ENCODE measurements at regions not wholly inside any gene's neighbourhood (a gene's known extent, or its start where the extent isn't known, plus 50 kb on each side); places are given as distances from the start of the nearest gene placed in this dataset.

DNA sequence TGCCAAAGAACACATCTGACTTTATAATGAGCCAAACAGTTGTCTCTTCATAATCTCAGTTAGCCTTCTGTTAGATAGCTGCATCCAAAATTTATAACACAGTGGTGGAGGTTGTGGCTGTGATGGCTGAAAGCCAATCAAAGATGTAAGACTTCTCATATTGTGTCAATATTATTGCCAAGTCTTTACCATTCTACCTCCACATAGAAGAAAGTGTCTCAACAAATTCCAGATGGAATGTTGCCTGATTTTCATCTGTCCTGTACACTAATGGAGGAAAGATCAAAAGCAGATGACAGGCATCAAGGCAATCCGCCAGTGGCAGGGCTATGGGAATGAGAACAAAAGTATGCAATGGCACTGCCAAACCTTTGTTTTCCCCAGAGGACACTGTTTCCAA is 813.1 kb upstream of the NOVA1 start:
- dilution Hi-C loops (cut with MboI; ENCODE audit: extremely low pct_ligation_motif_present, low sequenced_read_pairs): no loop called here
- no peaks in the 10 kb centered on the region for H3K79me2 ChIP-seq (ENCODE audit: control insufficient read depth, insufficient read depth, low read length)

DNA sequence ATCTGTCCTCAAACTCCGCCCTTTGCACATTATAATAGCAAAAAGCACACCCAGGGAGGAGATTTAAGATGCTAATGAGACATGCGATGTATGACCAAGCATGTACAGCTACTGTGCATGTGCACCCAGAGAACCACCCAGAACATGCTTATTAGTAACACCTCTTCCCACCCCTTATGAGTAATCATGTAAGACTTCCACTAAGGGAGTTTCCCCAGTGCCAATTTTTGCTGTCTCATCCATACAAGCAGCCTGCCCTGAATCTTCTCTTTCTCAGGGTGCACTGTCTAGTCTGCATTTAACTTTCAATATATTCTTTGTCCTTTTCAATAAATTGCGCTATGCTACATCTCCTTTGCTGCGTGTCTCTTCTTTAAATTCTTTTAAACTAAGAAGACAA is 830.0 kb upstream of the NOVA1 start:
- TF ChIP-seq, protein P1, sequence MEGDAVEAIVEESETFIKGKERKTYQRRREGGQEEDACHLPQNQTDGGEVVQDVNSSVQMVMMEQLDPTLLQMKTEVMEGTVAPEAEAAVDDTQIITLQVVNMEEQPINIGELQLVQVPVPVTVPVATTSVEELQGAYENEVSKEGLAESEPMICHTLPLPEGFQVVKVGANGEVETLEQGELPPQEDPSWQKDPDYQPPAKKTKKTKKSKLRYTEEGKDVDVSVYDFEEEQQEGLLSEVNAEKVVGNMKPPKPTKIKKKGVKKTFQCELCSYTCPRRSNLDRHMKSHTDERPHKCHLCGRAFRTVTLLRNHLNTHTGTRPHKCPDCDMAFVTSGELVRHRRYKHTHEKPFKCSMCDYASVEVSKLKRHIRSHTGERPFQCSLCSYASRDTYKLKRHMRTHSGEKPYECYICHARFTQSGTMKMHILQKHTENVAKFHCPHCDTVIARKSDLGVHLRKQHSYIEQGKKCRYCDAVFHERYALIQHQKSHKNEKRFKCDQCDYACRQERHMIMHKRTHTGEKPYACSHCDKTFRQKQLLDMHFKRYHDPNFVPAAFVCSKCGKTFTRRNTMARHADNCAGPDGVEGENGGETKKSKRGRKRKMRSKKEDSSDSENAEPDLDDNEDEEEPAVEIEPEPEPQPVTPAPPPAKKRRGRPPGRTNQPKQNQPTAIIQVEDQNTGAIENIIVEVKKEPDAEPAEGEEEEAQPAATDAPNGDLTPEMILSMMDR (optimal IDR thresholded peaks at IDR 0.05 in 1 of 3, IDR thresholded peaks at IDR 0.05 in 1 of 3, conservative IDR thresholded peaks at IDR 0.05 in 1 of 3; ENCODE audit: extremely low read depth in 1 of 3, insufficient read depth in 2 of 3, low read length in 3 of 3): no peak
- dilution Hi-C loops (cut with MboI; ENCODE audit: extremely low pct_ligation_motif_present, low sequenced_read_pairs): no loop called here
- no peaks in the 10 kb centered on the region for H3K27me3 ChIP-seq (ENCODE audit: control insufficient read depth, extremely low read depth, insufficient read depth, low read length)
- H3K36me3 ChIP-seq (ENCODE audit: control insufficient read depth in 2 of 2, extremely low read depth in 1 of 2, insufficient read depth in 2 of 2, low read length in 2 of 2): no peaks in the 10 kb centered on the region
- DNase-seq (ENCODE audit: low read depth, low spot score): peak; percentile 2
- no peaks in the 10 kb centered on the region for H4K20me1 ChIP-seq (ENCODE audit: control insufficient read depth, extremely low read depth, insufficient read depth, low read length)
- H3K4me3 ChIP-seq (ENCODE audit: control insufficient read depth in 2 of 3, extremely low read depth in 1 of 3, insufficient read depth in 2 of 3, low read depth in 1 of 3, low read length in 3 of 3): no peak overlapping the region
- H3K9me1 ChIP-seq (ENCODE audit: control insufficient read depth, extremely low read depth, insufficient read depth, low read length): no peaks in the 10 kb centered on the region
- H3K9me3 ChIP-seq (ENCODE audit: control insufficient read depth, low read depth, low read length): no peaks in the 10 kb centered on the region
- peak overlapping the region; percentile 13 for H3K9ac ChIP-seq (ENCODE audit: control insufficient read depth, extremely low read depth, insufficient read depth, low read length)
- no peak for FAIRE-seq
- peak overlapping the region; percentile 39 for H3K4me2 ChIP-seq (ENCODE audit: control insufficient read depth, extremely low read depth, insufficient read depth, low read depth, low read length)
- peak overlapping the region; percentile 57 for H2AFZ ChIP-seq (ENCODE audit: control insufficient read depth, low read length)
- no peaks in the 10 kb centered on the region for H3K79me2 ChIP-seq (ENCODE audit: control insufficient read depth, insufficient read depth, low read length)
- peak overlapping the region; percentile 76 for H3K27ac ChIP-seq (ENCODE audit: control insufficient read depth, insufficient read depth, low read length)
- H3K4me1 ChIP-seq (ENCODE audit: control insufficient read depth, extremely low read depth, insufficient read depth, low read length): no peaks in the 10 kb centered on the region

More for the DNA sequence above, 813.1 kb upstream of the NOVA1 start:
- Histone ChIP-seq H3K9ac (ENCODE audit: control insufficient read depth, extremely low read depth, insufficient read depth, low read length) (no peak overlapping the region), H3K4me1 (ENCODE audit: control insufficient read depth, extremely low read depth, insufficient read depth, low read length) (no peaks in the 10 kb centered on the region), H3K36me3 (ENCODE audit: control insufficient read depth in 2 of 2, extremely low read depth in 1 of 2, insufficient read depth in 2 of 2, low read length in 2 of 2) (no peaks in the 10 kb centered on the region), H3K9me1 (ENCODE audit: control insufficient read depth, extremely low read depth, insufficient read depth, low read length) (no peaks in the 10 kb centered on the region), H3K4me2 (ENCODE audit: control insufficient read depth, extremely low read depth, insufficient read depth, low read depth, low read length) (no peak overlapping the region), H3K27ac (ENCODE audit: control insufficient read depth, insufficient read depth, low read length) (no peak overlapping the region), H3K4me3 (ENCODE audit: control insufficient read depth in 2 of 3, extremely low read depth in 1 of 3, insufficient read depth in 2 of 3, low read depth in 1 of 3, low read length in 3 of 3) (no peak overlapping the region), H4K20me1 (ENCODE audit: control insufficient read depth, extremely low read depth, insufficient read depth, low read length) (no peaks in the 10 kb centered on the region), H3K27me3 (ENCODE audit: control insufficient read depth, extremely low read depth, insufficient read depth, low read length) (no peaks in the 10 kb centered on the region), H2AFZ (ENCODE audit: control insufficient read depth, low read length) (no peak overlapping the region), H3K9me3 (ENCODE audit: control insufficient read depth, low read depth, low read length) (no peaks in the 10 kb centered on the region)
- no peak for FAIRE-seq
- TF ChIP-seq, protein P1 (optimal IDR thresholded peaks at IDR 0.05 in 1 of 3, IDR thresholded peaks at IDR 0.05 in 1 of 3, conservative IDR thresholded peaks at IDR 0.05 in 1 of 3; ENCODE audit: extremely low read depth in 1 of 3, insufficient read depth in 2 of 3, low read length in 3 of 3): no peak
- TF ChIP-seq EZH2 (IDR thresholded peaks at IDR 0.05; ENCODE audit: low read length): no peak
- no peak for DNase-seq (ENCODE audit: low read depth, low spot score)

Data from keratinocyte (primary cell).